ENCODE measurements at regions not wholly inside any gene's neighbourhood (a gene's known extent, or its start where the extent isn't known, plus 50 kb on each side); places are given as distances from the start of the nearest gene placed in this dataset.
"Not testable (repeated sequence)": the region's sequence is repeated elsewhere in the genome, so short reads cannot be mapped to it uniquely, and the experiment has no call there.

GRCh38 chr22:25334631-25335030 is 115.2 kb downstream of the CRYBB2 start:
- not testable (repeated sequence) for H2BK20ac ChIP-seq (ENCODE audit: low read length); H3K23me2 ChIP-seq (ENCODE audit: low read depth, low read length); H4K20me1 ChIP-seq (replicated peaks in 1 of 2; ENCODE audit: control insufficient read depth in 1 of 2, insufficient read depth in 2 of 2, low read length in 2 of 2); H3K18ac ChIP-seq (ENCODE audit: extremely low read depth, low read length); H3K4me2 ChIP-seq (ENCODE audit: insufficient read depth in 1 of 2, low read depth in 2 of 2, low read length in 2 of 2); H4K5ac ChIP-seq (ENCODE audit: insufficient read length, low read depth, low read length); H3K79me2 ChIP-seq (ENCODE audit: control insufficient read depth in 1 of 2, insufficient read depth in 2 of 2, low read length in 2 of 2); H3K9me3 ChIP-seq (ENCODE audit: insufficient read depth in 2 of 2, low read depth in 1 of 2, low read length in 1 of 2); H2BK120ac ChIP-seq (replicated peaks; ENCODE audit: low read depth, low read length); H3K4me1 ChIP-seq (replicated peaks in 1 of 4; ENCODE audit: control insufficient read depth in 3 of 4, insufficient read depth in 4 of 4, low read length in 3 of 4); H3K14ac ChIP-seq (ENCODE audit: insufficient read length); H3K4ac ChIP-seq (replicated peaks; ENCODE audit: insufficient read length, low read depth, low read length); H2BK12ac ChIP-seq (ENCODE audit: low read depth, low read length); H3K56ac ChIP-seq (replicated peaks; ENCODE audit: insufficient read length, low read depth, low read length); H3K9ac ChIP-seq (replicated peaks in 1 of 4; ENCODE audit: extremely low read depth in 1 of 4, low read depth in 3 of 4, low read length in 3 of 4); H3K36me3 ChIP-seq (ENCODE audit: control insufficient read depth in 2 of 4, insufficient read depth in 4 of 4, low read length in 3 of 4); H3K23ac ChIP-seq (ENCODE audit: insufficient read length); H4K91ac ChIP-seq (replicated peaks; ENCODE audit: insufficient read length, low read length); H3K4me3 ChIP-seq (ENCODE audit: extremely low read depth in 1 of 4, insufficient read depth in 2 of 4, low read depth in 3 of 4, low read length in 4 of 4); H2AFZ ChIP-seq (ENCODE audit: low read length); FAIRE-seq; H2AK5ac ChIP-seq (ENCODE audit: low read depth, low read length); H3K79me1 ChIP-seq (ENCODE audit: low read depth, low read length); H3K27me3 ChIP-seq (replicated peaks in 1 of 4; ENCODE audit: control insufficient read depth in 3 of 4, extremely low read depth in 1 of 4, insufficient read depth in 3 of 4, low read length in 3 of 4); H3K27ac ChIP-seq (ENCODE audit: low read depth, low read length); H2BK5ac ChIP-seq (ENCODE audit: low read depth, low read length); DNase-seq (ENCODE audit: low read depth in 1 of 2, low spot score in 2 of 2); H2BK15ac ChIP-seq (ENCODE audit: low read length); H4K8ac ChIP-seq (ENCODE audit: extremely low read depth, insufficient read depth, low read length)
- WGBS, 2 experiments (ENCODE audit: extremely low coverage in 1 of 2, insufficient coverage in 1 of 2, insufficient read length in 1 of 2, insufficient replicate concordance in 2 of 2, low coverage in 1 of 2, low lambda C conversion rate in 2 of 2, missing lambda C conversion rate in 1 of 2) = 90% methylated on average over 17 of the region's 17 CpGs; no CpG with 5 or more reads in 1 of the 2 experiments
- CTCF ChIA-PET (ENCODE audit: partially characterized antibody) = interaction anchor here (0.9 to 2.6 kb wide), 18 partner anchors 11 to 255 kb away, joined by 3 to 21 read pairs (median 8); no protein-coding TSS in a partner anchor
- POLR2A ChIA-PET (ENCODE audit: partially characterized antibody) = interaction anchor here (0.8 to 1.3 kb wide), 2 partner anchors 32 to 97 kb away, joined by 3 read pairs; no protein-coding TSS in a partner anchor

- H3K36me3 ChIP-seq (ENCODE audit: control insufficient read depth in 2 of 4, insufficient read depth in 4 of 4, low read length in 3 of 4); H3K9me3 ChIP-seq (ENCODE audit: insufficient read depth in 2 of 2, low read depth in 1 of 2, low read length in 1 of 2); H2BK120ac ChIP-seq (replicated peaks; ENCODE audit: low read depth, low read length); H3K4ac ChIP-seq (replicated peaks; ENCODE audit: insufficient read length, low read depth, low read length); H2BK5ac ChIP-seq (ENCODE audit: low read depth, low read length); H4K5ac ChIP-seq (ENCODE audit: insufficient read length, low read depth, low read length); FAIRE-seq; H2BK12ac ChIP-seq (ENCODE audit: low read depth, low read length); POLR2A ChIA-PET (ENCODE audit: partially characterized antibody); H3K27ac ChIP-seq (ENCODE audit: low read depth, low read length); H2AFZ ChIP-seq (ENCODE audit: low read length); H2BK20ac ChIP-seq (ENCODE audit: low read length); H2BK15ac ChIP-seq (ENCODE audit: low read length); H3K18ac ChIP-seq (ENCODE audit: extremely low read depth, low read length); H4K8ac ChIP-seq (ENCODE audit: extremely low read depth, insufficient read depth, low read length); H3K79me2 ChIP-seq (ENCODE audit: control insufficient read depth in 1 of 2, insufficient read depth in 2 of 2, low read length in 2 of 2); H3K79me1 ChIP-seq (ENCODE audit: low read depth, low read length); H3K14ac ChIP-seq (ENCODE audit: insufficient read length); DNase-seq (ENCODE audit: low read depth in 1 of 2, low spot score in 2 of 2); H3K23ac ChIP-seq (ENCODE audit: insufficient read length); H3K4me3 ChIP-seq (ENCODE audit: extremely low read depth in 1 of 4, insufficient read depth in 2 of 4, low read depth in 3 of 4, low read length in 4 of 4); H4K20me1 ChIP-seq (replicated peaks in 1 of 2; ENCODE audit: control insufficient read depth in 1 of 2, insufficient read depth in 2 of 2, low read length in 2 of 2); H3K23me2 ChIP-seq (ENCODE audit: low read depth, low read length); H3K56ac ChIP-seq (replicated peaks; ENCODE audit: insufficient read length, low read depth, low read length); H3K4me1 ChIP-seq (replicated peaks in 1 of 4; ENCODE audit: control insufficient read depth in 3 of 4, insufficient read depth in 4 of 4, low read length in 3 of 4); H3K9ac ChIP-seq (replicated peaks in 1 of 4; ENCODE audit: extremely low read depth in 1 of 4, low read depth in 3 of 4, low read length in 3 of 4); H3K4me2 ChIP-seq (ENCODE audit: insufficient read depth in 1 of 2, low read depth in 2 of 2, low read length in 2 of 2); H2AK5ac ChIP-seq (ENCODE audit: low read depth, low read length); H4K91ac ChIP-seq (replicated peaks; ENCODE audit: insufficient read length, low read length); H3K27me3 ChIP-seq (replicated peaks in 1 of 4; ENCODE audit: control insufficient read depth in 3 of 4, extremely low read depth in 1 of 4, insufficient read depth in 3 of 4, low read length in 3 of 4): not testable (repeated sequence)
- CTCF ChIA-PET (ENCODE audit: partially characterized antibody) = interaction anchor here (1.0 to 2.4 kb wide), 4 partner anchors 53 to 256 kb away, joined by 3 to 10 read pairs (median 6); no protein-coding TSS in a partner anchor
- 87% methylated on average over 4 of the region's 4 CpGs; no CpG with 5 or more reads in 1 of the 2 experiments for WGBS, 2 experiments (ENCODE audit: extremely low coverage in 1 of 2, insufficient coverage in 1 of 2, insufficient read length in 1 of 2, insufficient replicate concordance in 2 of 2, low coverage in 1 of 2, low lambda C conversion rate in 2 of 2, missing lambda C conversion rate in 1 of 2)
Observed at GRCh38 chr22:25335276-25335675, 115.8 kb downstream of the CRYBB2 start.

Measured in H1 (cell line).